ENCODE measurements at regions not wholly inside any gene's neighbourhood (a gene's known extent, or its start where the extent isn't known, plus 50 kb on each side); places are given as distances from the start of the nearest gene placed in this dataset.

DNA sequence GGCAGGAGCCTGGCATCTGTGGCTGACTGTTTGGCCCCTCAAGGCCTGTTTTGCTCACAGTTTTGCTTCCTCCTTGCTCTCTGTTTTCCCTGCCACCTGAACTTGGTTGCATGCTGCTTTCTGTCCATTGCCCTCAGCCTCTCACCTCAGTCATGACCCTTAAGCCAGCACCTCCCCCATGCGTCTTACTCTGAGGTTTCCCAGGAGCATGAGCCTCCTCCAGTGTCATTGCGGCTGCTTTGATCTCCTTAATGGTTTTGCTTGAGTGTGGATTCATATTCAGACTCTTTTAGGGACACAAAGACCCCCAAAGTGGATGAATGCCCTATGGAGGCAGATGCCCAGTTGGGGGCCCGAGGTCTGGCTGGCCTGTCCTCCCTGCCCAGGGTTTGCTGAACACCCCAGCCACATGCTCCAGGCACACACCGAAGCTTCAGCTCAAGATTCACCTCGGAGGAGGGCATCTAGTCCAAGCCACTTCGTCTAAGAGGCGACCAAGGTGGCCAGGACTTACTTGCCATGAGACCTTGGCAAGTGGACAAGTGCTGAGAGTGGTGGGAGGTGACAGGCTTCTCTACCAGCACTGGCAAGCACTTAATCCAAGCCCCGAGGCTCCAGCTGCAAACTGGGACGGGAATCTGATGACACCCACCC is 95.4 kb upstream of the DIO3 start:
- DNase-seq (ENCODE audit: low read depth in 4 of 4, low spot score in 3 of 4): no peak

- no peak for DNase-seq (ENCODE audit: low read depth in 4 of 4, low spot score in 3 of 4)
These were observed 94.7 kb upstream of the DIO3 start for GRCh38 chr14:101466456-101467180.

DNA sequence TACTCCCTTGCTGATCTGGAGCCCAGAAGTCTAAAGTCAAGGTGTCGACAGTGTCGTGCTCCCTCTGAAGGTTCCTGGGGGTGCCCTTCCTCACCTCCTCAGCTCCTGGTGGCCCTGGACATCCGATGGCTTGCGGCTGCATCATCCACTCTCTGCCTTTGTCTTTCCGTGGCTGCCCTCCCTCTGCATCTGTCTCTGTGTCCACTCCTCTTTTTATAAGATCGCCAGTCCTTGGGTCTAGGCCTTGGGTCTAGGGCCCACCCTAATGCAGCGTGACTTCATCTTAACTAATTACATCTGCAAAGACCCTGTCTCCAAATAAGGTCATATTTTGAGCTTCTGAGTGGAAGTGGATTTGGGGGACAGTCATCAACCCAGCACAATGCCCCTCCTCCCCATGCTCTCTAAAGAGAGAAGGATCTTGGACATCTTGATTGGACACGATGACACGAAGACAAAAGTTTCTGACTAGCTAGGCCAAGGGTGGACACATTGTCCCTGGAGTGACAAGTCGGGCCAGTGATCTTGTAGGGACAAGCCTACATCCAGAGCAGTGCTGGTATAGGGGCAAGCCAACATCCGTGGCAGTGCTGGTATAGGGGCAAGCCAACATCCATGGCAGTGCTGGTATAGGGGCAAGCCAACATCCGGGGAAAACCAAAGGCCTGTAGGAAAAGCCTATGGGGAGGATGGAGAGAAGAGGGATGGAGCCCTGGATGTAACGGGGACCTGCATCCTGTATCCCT is 93.9 kb upstream of the DIO3 start:
- DNase-seq (ENCODE audit: low read depth in 4 of 4, low spot score in 3 of 4): no peak

DNA sequence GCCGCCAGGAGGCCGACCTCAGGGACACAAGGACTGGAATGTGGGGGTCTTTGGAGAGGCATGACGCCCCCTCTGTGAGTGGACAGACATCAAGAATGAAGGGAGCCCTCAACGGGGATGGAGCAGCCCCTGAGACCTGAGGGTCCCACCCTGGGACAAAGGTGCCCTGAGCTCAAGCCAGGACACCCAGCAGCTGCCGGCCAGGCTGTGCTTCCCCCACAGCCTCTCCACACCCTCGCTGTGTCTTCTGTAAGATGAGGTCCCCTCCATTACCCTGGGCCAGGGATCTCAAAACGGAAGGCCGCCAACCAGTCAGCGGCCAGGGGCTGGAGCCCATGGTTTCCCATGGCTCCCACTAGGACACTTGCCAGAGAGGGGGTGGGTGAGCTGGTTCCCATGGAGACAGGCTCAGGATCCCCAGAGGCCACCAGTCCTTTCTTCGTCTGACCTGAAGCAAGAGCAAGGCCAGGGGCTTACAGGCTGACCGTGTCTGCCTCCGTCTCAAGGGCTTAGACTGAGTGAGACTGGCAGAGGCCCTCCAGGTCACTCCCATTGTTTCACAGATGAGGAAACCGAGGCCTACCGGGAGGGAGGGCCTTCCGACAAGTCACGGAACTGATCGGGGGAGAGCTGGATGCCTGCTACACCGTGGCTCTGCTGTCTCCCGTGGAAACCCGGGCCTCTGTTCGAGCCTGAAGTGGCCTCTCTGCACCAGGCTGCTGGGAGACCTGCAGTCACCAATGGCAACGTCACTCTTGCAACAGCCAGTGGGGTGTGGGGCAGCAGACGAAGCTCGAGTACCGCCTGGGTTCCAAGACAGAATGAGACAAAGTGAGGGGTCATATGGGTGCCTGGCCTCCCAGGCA is 91.7 kb upstream of the DIO3 start:
- no peak for DNase-seq (ENCODE audit: low read depth in 4 of 4, low spot score in 3 of 4)

GRCh38 chr14:101470266-101470665 is 91.0 kb upstream of the DIO3 start:
- no peak for DNase-seq (ENCODE audit: low read depth in 4 of 4, low spot score in 3 of 4)

DNA sequence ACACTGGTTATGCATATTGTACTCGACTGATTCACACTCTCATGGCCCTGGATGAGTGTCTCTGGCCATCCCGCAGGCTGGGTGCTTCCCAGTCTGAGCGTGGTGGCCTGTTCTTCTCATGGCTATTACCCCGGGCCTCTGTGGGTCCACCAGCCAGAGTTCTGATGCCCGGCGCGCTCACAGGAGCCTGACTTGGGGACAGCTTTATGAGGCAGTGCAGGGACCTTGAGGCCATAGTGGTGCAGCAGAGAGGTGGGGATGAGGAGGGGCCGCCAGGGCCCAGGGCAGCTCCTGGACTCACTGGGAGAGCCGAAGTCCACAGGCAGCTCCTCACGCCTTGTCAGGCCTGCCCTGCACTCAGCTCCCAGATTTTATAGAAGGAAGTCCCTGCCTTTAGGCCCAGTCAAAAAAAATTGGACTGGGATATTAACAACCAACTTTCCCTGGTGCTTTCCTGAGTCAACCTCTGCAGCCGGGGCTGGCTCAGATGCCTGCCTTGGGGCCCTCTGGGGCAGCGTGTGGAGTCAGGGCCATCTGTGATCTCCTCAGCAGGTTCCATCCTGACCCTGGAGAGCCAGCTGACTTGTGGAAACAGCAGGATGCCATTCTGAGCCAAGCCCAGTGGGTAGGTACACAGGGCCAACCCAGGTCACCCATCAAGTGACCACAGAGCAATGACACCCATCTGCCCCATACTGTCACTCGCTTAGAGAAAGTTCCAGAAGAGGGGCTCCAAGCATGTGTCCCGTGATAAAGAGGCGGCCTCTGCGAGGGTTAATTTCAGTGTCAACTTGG is 89.4 kb upstream of the DIO3 start:
- no peak for DNase-seq (ENCODE audit: low read depth in 4 of 4, low spot score in 3 of 4)

DNA sequence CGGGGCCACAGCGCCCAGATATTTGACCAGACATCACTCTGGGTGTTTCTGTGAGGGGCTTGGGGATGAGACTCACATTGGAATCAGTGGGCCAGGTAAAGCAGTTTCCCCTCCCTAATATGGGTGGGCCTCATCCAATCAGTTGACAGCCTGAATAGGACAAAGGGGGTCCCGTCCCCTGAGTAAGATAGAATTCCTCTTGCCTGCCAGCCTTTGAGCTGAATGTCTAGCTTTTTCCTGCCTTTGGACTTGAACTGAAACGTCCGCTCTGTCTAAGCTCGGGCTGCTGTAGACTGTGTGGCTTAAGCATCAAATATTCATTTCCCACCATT is 88.8 kb upstream of the DIO3 start:
- DNase-seq (ENCODE audit: low read depth in 4 of 4, low spot score in 3 of 4): no peak

DNA sequence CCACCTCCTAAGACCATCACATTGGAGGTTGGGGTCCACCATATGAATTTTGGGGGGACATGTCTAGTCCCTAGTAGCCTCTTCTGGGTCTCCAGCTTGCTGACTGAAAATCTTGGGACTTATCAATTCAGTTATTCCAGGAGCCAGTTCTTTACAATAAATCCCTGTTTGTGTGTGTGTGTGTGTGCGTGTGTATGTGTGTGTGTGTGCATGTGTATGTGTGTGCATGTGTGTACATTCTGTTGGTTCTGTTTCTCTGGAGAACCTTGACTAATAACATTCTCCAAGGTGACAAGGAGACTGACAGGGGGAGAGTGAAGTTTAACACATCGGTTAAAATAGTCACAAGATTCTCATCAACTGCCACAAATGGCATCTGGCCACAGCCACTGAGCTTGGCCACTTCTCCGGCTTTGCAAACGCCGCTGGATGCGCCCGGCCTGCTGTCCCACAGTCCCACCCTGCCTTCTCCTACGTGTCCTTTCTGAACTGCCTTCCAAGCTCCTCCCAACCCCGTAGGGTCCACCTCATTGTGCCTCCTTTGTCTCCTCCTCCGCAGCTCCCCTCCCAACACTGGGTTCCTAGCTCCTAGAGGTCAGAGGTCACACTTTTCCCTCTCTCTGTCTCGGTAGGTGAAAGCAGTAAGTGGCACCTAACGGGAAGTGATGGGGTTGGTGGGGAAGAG is 88.1 kb upstream of the DIO3 start:
- no peak for DNase-seq (ENCODE audit: low read depth in 4 of 4, low spot score in 3 of 4)

GRCh38 chr14:101473795-101474562 is 87.3 kb upstream of the DIO3 start:
- no peak for DNase-seq (ENCODE audit: low read depth in 4 of 4, low spot score in 3 of 4)

DNA sequence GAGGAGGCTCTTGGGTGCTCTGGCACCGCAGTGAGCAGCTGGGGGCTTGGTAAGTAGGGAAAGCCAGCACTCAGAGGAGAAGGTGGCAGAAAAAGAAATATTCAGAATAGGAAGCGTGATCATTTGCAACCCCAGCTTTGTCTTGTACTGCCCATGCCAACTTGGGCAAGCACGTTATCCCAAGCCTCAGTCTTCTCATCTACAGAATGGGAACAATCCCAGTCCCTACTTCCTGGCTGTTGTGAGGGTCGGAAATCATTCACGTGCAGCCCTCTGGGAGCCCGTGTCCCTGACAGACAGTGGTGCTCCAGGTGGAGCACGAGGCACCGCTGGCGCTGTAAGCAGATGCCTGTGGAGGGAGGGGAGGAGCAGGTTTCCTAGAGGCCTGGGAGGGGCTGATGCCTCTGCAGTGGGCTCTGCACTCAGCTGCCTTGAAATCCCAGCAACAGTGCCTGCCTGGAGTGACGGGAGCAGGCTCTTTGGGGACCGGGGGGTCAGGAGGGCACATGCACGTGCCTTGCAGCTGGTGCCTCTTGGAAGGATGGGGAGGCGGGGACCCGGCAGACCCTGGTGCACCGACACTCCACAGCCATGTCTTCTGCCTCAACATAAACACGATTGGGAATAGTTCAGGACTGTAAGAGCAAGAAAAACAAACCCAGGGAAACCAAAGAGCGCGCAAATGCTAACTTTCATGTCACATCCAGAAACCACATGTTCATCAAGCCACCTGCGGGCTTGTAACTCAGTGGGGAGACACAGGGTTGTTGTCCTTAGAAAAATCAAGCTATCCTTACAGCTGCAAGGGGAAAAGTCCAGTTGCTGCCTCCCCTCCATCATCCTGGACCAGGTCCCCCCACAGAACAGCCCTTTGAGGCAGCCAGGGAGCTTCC is 86.5 kb upstream of the DIO3 start:
- DNase-seq (ENCODE audit: low read depth in 4 of 4, low spot score in 3 of 4): no peak

- DNase-seq (ENCODE audit: low read depth in 4 of 4, low spot score in 3 of 4): no peak
These were observed 85.6 kb upstream of the DIO3 start for GRCh38 chr14:101475456-101476257.

GRCh38 chr14:101476258-101476915 is 84.9 kb upstream of the DIO3 start:
- no peak for DNase-seq (ENCODE audit: low read depth in 4 of 4, low spot score in 3 of 4)

- DNase-seq (ENCODE audit: low read depth in 4 of 4, low spot score in 3 of 4): peak in 2 of 4 donors; percentile 16 to 41
These were observed 84.3 kb upstream of the DIO3 start for GRCh38 chr14:101476916-101477553.

- no peak for DNase-seq (ENCODE audit: low read depth in 4 of 4, low spot score in 3 of 4)
These were observed 83.6 kb upstream of the DIO3 start for GRCh38 chr14:101477648-101478047.

DNA sequence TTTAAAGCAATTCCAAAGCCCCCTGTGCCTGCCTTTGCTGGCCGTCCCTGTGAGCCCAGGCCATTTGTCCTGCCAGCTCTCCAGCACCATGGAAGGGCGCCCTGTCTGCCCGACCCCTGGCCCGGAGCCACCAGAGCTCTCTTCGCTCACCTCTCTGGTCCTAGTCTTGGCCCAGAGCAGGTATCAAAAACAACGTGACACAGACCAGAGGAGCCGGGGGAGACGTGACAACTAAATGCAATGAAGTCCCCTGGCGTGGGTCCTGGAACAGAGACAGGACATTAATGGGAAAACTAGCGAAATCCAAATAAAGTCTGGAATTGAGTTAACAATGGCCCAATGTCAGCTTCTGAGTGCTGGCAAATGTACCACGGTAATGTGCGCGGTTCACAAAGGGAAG is 83.2 kb upstream of the DIO3 start:
- DNase-seq (ENCODE audit: low read depth in 4 of 4, low spot score in 3 of 4): no peak

DNA sequence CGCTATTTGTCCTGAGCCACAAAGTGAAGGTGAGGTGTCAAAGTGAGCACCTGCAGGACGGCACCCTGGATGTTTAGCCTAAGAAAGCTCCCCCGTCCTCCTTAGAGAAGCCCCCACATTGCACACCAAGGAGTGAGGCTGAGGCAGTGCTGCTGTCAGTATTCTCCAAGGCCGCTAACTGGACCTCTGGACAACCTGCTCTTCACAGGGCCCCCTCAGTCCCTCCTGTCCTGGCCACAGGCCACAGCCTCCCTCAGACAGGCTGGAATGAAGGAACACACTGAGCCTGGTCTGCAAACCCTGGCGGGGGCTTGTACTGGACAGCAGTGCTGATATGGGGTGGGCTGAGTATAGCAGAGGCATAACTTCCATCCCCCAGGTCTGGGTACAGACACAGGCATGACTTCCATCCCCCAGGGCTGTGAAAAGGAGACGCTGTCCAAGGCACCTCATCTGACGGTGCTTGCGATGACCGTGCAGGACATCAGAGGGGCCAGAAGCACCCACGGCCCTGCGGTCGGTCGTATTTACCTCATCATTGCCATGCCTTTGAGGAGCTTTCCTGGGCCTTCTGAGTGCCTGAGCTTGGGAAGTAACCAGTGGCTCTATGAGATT is 82.4 kb upstream of the DIO3 start:
- DNase-seq (ENCODE audit: low read depth in 4 of 4, low spot score in 3 of 4): no peak
